HUES6 (cell line): ENCODE measurements at regions not wholly inside any gene's neighbourhood (a gene's known extent, or its start where the extent isn't known, plus 50 kb on each side); places are given as distances from the start of the nearest gene placed in this dataset.
A peak's percentile ranks its signal among the peaks of the same experiment; 100 is the strongest.

Source experiments
- H3K27ac ChIP-seq: 2 replicates; pipeline ENCODE4 v1.7.0; 2013; ENCODE audit warnings: low read depth, mild to moderate bottlenecking, low read length, inconsistent platforms
- H3K27me3 ChIP-seq: 2 replicates; pipeline ENCODE4 v1.6.1; 2013; ENCODE audit warnings: low read length; ENCODE audit not compliant: control insufficient read depth, insufficient read depth
- H3K36me3 ChIP-seq: 2 replicates; pipeline ENCODE4 v1.6.1; 2013; ENCODE audit warnings: low read length; ENCODE audit not compliant: control insufficient read depth, insufficient read depth
- H3K4me1 ChIP-seq: 2 replicates; pipeline ENCODE4 v1.6.1; 2013; ENCODE audit warnings: low read length; ENCODE audit not compliant: control insufficient read depth, insufficient read depth
- H3K4me3 ChIP-seq: 2 replicates; pipeline ENCODE4 v1.5.1; 2013; ENCODE audit warnings: low read depth, low read length
- H3K9ac ChIP-seq: one replicate; pipeline ENCODE4 v1.6.1; 2013; ENCODE audit warnings: mild to moderate bottlenecking, low read length
- H3K9me3 ChIP-seq: 2 replicates; pipeline ENCODE4 v1.6.1; 2013; ENCODE audit warnings: low read depth, low read length; ENCODE audit not compliant: control insufficient read depth, insufficient read depth

DNA sequence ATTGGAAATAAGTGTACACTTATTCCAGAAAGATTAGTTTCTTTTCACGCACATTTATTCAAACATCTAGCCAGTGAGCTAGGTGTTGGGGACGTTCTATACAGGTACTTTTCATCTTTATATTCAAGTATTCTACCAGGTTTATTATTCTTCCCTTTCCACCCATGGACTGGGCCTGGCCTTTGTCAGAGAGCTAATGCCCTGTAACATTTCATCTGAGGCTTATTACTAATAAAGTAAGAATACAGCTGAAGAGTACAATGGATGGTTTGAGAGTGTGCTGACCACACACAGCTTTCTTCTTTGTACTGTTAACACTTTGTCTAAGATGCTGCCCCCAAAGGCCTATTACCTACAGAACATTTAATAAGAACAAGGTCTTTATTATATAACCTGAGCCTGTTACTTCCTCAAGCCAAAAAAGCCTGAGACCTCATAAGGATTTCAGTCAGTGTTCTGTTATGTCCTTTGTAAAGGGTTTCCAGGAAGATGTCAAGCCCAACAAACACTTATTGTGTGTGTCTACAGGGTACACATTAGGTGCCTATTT, 93.5 kb downstream of the ZNF608 start:
- Histone ChIP-seq H3K4me3 (no peak overlapping the region), H3K27me3 (no peaks in the 10 kb centered on the region), H3K27ac (no peak overlapping the region), H3K4me1 (peaks cover 77% of the 10 kb centered on the region), H3K36me3 (peaks cover 23% of the 10 kb centered on the region), H3K9ac (no peak overlapping the region), H3K9me3 (no peaks in the 10 kb centered on the region)

DNA sequence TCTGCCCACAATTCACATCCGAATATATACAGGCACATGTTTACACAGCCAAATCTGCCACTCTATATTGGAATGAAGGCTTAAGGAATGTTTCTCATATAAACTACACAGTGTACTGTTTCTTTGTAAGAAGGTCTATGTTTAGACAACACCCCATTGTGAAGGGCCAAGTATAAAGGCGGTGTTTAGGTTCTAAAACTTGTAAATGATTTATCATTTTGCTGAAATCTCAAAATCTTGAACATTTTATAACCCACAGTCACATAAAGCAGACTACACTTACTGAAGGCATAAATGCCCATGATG, 94.0 kb downstream of the ZNF608 start:
- peaks cover 74% of the 10 kb centered on the region for H3K4me1 ChIP-seq
- H3K4me3 ChIP-seq, result no peak overlapping the region; the same call in 1 of the 2 replicates
- peaks cover 27% of the 10 kb centered on the region for H3K36me3 ChIP-seq
- H3K27me3 ChIP-seq, result no peaks in the 10 kb centered on the region
- H3K9me3 ChIP-seq, result no peaks in the 10 kb centered on the region
- H3K9ac ChIP-seq, result peak overlapping the region; percentile 37
- H3K27ac ChIP-seq, result no peak overlapping the region

DNA sequence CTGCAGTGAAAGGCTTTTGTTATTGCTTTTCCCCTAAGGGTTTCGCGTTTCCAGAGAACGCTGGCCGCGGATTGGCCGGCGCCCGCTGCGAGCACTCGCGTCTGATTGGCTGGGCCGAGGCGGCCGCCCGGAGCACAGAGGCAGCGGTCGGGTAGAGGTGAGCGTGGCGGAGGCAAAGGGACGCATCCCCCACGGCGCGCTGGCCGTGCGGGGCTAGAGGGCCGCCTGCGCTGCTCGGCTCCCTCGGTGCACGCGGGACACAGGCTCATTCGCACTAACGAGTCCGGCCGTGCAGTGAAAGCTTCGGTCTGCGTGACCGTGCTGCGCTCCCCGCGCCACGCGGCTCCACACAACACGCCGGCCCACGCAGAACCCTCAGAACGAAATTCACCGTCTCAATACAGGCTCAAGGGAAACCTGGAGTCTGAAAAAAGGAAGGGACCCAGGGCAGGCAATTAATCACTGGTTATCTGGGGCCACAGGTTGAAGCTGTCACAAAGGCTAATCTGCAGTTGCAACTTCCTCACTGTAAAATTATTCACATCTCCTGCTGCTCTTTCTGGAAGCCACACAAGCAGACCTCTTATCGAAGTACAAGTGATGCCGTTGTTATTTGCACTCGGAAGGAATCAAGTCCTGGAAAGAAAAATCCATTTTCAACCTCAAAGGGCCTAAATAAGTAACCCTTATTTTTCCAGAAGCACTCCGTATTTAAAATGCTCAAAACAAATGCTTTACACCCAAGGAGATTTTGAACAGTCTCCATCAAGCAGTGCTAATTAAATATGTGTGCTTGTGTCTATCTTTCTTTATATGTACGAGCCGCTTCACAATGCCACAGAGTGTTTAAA, 94.6 kb downstream of the ZNF608 start:
- Histone ChIP-seq H3K9ac (peak overlapping the region; percentile 67), H3K36me3 (peaks cover 33% of the 10 kb centered on the region), H3K27me3 (no peaks in the 10 kb centered on the region), H3K4me1 (peaks cover 71% of the 10 kb centered on the region), H3K27ac (peak overlapping the region; percentile 50; the same call in 1 of the 2 replicates), H3K9me3 (no peaks in the 10 kb centered on the region), H3K4me3 (peak overlapping the region; percentile 61)

DNA sequence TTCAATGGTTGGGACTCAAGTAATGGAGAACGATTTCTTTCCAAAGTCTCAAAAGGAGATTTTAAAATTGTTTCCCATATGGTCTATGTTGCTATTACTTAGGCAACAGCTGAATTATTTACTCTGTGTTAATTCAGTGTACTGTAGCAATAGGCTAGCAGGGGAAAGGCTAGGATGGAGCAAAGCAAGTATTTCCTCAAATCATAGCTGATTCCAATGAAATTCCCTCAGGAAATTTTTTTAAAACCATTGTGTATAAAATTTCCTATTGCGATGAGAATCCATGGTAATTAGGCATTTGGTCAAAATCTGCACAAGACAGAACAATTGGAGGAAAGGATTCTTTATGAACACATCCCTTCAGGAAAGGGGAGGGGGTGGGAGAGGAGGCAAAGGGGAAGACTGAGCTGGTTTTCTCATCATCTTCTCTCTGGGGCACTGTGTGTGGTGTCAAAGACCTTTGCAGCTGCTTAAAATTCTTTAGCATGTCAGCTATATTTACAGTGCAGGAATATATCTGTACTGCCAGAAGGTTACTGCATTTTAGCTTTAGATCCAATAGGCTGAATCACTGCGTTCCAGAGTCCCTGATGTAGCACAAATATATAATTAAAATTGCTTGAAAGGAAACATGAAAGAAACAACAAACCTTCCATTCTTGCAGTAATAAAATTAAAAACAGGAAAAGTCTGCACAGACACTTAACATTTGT, 95.3 kb downstream of the ZNF608 start:
- Histone ChIP-seq H3K9ac (no peak overlapping the region), H3K4me1 (peaks cover 64% of the 10 kb centered on the region), H3K4me3 (peak overlapping the region; percentile 33; the same call in 1 of the 2 replicates), H3K9me3 (no peaks in the 10 kb centered on the region), H3K27ac (no peak overlapping the region), H3K27me3 (no peaks in the 10 kb centered on the region), H3K36me3 (peaks cover 40% of the 10 kb centered on the region)

DNA sequence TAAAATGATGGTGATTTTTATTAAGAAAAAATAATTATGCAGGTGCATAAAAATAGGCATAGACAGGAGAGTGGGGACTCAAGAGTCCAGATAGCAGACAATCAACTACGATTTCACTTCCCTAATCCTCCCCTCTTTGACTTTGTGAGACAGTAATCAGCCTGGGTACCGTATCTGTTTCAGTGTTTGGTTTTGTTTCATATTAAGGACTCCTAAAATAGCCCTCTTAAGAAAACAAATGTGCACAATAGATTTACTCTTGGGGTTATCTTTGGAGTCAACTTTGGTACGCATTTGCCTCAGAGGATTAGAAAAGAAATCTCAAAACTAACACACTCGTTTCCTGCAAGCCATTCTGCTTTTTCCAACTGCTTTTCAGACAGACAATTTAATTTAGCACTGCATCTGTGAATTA, 96.3 kb downstream of the ZNF608 start:
- Histone ChIP-seq H3K27ac (no peak overlapping the region), H3K9me3 (no peaks in the 10 kb centered on the region), H3K4me1 (peaks cover 54% of the 10 kb centered on the region), H3K36me3 (peaks cover 40% of the 10 kb centered on the region), H3K9ac (no peak overlapping the region), H3K4me3 (no peak overlapping the region), H3K27me3 (no peaks in the 10 kb centered on the region)

DNA sequence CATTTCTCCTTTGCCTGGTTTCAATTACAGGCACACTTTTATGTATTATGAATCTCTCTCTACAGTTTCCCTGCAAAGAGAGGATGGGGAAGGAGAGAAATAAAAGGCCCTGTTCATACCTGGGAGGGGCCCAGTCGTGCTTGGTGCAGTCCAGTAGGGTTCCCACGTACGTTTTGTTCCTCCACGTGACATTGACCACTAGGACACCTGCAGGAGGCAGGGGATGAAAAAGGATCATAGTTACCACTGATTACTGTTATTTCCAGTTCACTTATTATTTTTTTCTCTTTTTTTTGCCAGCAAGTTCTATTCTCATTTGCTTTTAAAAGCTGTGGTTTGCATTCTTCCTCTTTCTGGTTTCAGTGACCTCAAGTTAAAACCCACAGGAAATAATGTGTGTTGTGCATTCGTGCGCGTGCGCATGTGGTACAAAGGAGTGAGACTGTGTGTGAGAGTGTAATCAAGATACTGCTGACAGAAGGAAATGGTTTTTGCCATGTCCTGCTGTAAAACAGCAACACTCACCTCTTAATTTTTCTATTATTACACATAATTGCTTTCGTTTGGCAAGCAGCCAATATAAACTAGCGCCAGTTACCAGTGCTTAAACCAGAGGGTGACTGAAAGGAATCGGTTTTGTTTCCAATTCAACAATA, 96.8 kb downstream of the ZNF608 start:
- Histone ChIP-seq H3K27me3 (no peaks in the 10 kb centered on the region), H3K4me3 (no peak overlapping the region), H3K27ac (no peak overlapping the region), H3K9ac (no peak overlapping the region), H3K36me3 (peaks cover 40% of the 10 kb centered on the region), H3K9me3 (no peaks in the 10 kb centered on the region), H3K4me1 (peaks cover 56% of the 10 kb centered on the region)

DNA sequence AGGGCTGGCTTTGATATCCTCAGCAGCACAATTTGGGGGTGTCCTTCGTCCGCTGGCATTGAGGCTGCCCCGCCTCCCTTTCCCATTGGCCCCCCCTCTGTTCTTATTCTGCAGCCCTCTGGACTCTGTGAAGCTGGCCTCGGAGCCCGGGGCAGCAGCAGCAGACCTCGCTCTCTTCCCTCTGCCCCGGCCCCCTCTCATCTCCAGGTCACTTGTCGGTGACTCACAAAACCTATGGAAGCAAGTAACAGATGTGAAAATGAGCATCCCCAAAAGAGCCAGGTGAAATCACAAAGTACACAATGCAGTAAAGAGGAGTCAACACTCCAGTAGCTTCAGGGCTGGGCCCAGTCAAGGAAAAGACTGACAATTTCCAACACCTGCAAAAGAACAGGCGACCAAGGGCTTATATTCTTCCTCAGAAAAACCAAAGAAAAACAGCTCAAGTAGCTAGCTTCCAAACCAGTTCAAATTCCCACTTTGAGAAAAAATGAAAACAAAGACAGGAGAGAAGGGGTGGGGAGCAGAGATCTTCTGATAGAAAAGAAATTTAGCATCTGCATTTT, 97.5 kb downstream of the ZNF608 start:
- H3K4me1 ChIP-seq, result peaks cover 58% of the 10 kb centered on the region
- no peak overlapping the region for H3K27ac ChIP-seq
- H3K36me3 ChIP-seq, result peaks cover 39% of the 10 kb centered on the region
- no peaks in the 10 kb centered on the region for H3K9me3 ChIP-seq
- H3K9ac ChIP-seq, result no peak overlapping the region
- no peaks in the 10 kb centered on the region for H3K27me3 ChIP-seq
- H3K4me3 ChIP-seq, result no peak overlapping the region

DNA sequence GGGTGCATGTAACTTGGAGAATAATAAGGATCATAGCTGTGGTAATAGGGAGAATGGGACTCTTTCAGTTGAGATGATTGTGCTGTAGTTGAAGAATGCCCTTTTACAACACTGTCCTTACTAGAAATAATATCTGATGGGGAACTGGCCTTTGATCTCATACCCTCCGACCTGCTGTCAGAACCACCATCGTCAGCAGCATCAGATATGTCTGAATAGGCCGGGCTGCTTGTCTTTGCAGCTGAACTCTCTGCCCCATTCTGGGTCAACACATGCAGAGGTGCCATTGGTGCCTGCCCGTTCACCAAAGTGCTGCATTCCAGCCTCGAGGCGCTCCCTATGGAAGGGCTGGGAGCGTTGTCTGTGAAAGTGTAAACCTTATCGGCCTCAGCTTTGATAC, 99.1 kb downstream of the ZNF608 start:
- H3K4me1 ChIP-seq, result peaks cover 64% of the 10 kb centered on the region
- H3K4me3 ChIP-seq, result no peak overlapping the region
- no peak overlapping the region for H3K27ac ChIP-seq
- peaks cover 51% of the 10 kb centered on the region for H3K36me3 ChIP-seq
- no peaks in the 10 kb centered on the region for H3K9me3 ChIP-seq
- no peak overlapping the region for H3K9ac ChIP-seq
- no peaks in the 10 kb centered on the region for H3K27me3 ChIP-seq

DNA sequence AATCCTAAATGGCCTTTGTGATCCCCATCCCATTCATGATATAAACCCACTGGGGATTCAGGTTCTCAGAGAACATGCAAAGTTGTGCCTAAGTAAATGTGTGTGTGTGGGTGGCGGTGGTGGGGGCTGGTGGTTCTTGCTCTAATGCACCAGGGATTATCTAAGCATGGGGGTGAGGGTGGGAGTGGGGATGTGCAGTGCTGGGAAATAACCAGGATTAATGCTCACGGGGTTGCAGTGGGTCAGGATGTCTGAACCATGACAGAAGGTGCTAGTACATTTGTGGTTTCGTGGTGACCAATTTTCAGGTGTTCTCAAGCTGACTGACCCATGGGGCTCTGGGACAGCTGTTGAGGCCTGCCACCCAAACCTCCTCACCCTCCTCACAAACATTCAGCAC, 101.0 kb downstream of the ZNF608 start:
- Histone ChIP-seq H3K27me3 (no peaks in the 10 kb centered on the region), H3K4me3 (no peak overlapping the region), H3K4me1 (peaks cover 62% of the 10 kb centered on the region), H3K9ac (no peak overlapping the region), H3K9me3 (no peaks in the 10 kb centered on the region), H3K27ac (no peak overlapping the region), H3K36me3 (peaks cover 68% of the 10 kb centered on the region)

DNA sequence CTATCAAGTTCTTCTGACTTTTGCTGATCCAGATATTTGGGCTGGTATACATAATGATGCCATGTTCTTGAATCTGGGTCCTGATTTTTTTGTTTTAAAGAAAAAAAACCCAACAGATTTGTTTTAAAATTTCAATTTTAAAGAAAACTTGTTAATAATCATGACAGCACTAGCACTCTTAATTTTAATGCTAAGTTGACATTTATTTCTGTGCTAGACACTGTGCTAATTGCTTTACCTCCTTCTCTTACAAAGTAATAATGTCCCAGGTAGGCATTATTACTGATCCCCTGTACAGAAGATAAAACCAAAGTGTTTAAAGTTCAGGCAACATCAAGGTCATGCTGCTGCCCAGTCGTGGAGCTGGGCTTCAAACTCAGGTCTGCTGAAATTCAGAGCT, 101.9 kb downstream of the ZNF608 start:
- Histone ChIP-seq H3K9me3 (no peaks in the 10 kb centered on the region), H3K4me3 (no peak overlapping the region), H3K36me3 (peaks cover 68% of the 10 kb centered on the region), H3K4me1 (peaks cover 61% of the 10 kb centered on the region), H3K9ac (no peak overlapping the region), H3K27ac (no peak overlapping the region), H3K27me3 (no peaks in the 10 kb centered on the region)
